HG03342 (cell line): ENCODE measurements at regions not wholly inside any gene's neighbourhood (a gene's known extent, or its start where the extent isn't known, plus 50 kb on each side); places are given as distances from the start of the nearest gene placed in this dataset.

Experiments
- ATAC-seq: cut with Tn5 transposase; IDR thresholded peaks from one replicate; pipeline ENCODE4 v1.9.1; 2021; ENCODE audit warnings: mild to moderate bottlenecking, moderate library complexity; ENCODE audit not compliant: unreplicated experiment

DNA sequence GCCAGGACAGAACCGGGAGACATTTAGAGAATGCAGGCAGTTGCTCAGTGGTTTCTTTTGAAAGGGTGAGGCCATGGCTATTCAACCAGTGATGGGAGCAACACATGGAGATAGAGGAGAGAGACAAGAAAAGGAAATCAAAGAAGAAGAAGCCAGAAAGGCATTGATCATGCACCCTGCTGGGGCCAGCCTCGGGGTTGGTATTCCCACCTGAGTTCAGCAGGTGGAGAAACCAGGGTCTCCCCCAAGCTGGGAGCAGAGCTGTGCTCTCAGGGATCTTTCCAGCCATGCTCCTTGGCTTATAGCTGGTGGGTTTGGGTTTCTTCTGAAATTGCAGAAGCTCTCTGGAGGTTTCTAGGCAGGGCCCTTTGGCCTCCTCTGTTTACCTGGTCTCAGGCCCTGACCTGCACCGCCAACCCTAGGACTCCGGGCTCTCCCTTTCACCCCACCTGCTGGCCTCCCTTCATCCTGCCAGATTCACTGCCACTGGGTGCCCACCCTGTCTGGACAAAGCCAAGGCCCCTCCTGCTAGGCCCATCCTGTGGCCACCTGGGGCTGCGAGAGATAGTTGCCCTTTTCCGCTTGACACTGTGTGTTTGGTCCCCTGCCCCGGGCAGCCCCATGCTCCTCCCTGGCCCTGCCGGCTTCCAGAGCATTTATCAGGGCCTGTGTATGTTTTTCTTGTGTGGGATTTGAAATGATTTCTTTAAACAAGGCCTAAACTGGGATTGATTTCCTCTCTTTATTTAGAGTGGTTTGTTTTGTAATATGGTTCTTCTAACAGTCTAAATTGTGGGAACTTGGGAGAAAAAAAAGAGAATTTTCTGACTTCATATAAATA is 126.7 kb downstream of the DDX1 start:
- ATAC-seq, result no peak

DNA sequence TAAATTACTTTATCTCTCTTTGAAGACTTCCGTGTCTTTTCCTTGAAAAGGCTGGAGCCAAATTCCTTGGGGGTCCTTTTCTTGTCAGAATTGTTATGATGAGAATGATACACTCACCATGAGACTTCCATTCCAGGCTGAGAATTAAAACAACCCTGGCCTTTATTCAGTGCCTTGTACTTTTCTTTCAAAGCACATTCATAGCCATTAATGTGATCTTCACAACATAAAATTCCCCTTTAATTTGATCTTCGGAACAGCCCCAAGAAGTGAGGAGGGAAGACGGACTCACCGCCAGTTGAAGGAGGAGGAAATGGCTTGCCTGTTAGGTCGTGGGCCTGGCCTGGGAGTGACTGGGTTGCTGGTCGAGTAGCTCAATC is 127.3 kb downstream of the DDX1 start:
- no peak for ATAC-seq

DNA sequence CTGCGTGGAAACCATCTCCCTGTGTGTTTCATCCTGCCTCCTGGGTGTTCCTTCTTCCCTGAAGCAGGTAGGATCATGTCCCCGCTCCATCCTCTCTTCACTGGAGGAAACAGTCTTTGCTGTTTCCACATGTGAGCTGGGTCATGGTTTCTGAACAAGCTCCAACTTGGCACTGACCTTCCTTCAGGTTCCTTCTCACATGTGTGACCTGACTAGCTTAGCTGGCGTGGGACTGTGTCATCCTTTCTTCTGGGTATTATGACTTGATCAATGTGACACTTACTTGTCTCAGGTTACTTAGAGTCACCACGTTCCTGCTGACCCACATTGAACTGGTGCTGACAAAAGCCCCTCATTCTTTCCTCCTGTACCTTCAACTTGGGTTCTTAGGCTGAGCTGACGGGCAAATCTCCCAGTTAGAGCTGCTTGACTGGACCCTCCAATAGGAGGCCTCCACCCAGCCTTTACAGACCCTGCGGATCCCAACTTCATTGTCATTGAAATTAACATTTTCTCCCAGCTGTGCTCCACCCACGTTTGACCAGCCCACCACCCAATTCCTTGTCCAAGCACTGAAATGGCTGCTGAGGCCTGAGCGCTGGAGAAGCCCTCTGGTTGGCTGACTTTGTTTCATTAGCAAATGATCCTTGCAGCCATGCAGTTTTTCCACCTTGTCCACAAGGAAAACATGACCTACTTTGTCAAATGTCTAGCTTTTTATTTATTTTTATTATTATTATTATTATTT is 128.1 kb downstream of the DDX1 start:
- ATAC-seq, result no peak

DNA sequence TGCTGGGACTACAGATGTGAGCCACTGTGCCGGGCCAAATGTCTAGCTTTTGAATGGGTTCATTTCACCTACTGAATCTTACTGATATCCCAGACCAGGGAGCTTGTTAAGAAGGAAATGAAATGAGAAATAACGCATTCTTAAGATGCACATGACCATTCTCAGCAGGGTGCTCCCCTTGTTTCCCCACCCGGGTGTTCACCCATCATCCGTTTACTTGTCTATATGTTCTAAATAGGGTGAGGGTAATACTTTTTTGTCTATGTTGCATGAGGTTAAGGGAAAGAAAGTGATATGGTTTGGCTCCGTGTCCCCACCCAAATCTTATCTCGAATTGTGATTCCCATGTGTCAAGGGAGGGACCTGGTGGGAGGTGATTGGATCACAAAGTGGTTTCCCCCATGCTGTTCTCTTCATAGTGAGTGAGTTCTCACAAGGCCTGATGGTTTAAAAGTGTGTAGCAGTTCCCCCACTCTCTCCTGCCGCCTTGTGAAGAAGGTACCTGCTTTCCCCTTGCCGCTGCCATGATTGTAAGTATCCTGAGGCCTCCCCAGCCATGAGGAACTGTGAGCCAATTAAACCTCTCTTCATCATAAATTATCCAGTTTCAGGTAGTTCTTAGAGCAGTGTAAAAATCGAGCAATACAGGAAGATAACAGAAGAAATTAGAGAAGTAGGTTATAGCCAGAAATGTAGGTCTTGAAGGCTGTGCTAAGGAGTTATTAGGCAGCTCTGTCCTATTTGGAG is 129.1 kb downstream of the DDX1 start:
- no peak for ATAC-seq

DNA sequence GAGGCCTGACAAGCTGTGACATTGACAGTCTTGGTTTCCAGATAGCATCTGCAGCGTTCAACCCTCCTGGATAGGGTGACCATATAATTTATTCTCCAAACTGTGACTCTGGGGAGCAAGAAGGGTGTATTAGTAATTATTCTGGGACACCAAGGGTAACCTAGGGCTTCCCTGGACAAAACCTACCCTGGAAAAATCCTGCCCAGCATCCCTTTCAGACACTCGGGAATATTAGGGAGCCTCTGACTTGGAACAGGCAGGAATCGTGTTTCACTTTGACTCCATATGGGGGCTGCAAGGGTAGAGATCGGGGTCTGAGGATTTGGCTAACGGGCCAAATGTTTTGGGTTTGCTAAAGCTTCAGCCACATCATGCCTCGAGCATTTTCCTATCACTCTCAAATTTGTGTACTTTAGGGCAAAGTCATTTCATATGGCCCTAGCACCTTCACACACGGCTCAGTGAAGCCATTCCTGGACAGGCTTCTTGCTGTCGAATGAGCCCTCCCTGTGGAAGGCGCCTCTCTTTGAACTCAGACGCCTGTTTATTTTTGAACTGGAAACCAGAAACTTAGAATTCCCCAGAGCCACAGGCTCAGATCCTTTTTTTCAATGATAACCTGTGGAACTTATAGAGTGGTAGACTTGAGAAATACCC is 129.9 kb downstream of the DDX1 start:
- ATAC-seq, result no peak

DNA sequence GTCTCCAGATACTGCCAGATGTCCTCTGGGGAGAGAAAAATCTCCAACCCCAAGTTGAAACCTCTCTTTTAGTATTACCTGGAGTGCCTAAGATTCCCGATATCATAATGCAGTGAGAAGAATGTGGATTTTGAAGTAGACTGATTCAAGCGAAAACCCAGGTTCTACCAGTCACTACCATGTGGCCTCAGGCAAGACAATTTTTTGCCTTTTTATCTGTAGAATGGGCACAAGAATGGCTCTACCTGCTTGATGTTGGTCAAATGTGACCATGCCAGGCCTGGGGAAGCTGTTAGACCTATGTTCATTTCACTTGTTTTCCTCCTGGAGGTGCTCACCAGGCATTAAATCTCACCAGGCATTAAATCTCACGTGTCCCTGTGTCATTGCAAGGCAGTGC is 131.3 kb downstream of the DDX1 start:
- no peak for ATAC-seq

DNA sequence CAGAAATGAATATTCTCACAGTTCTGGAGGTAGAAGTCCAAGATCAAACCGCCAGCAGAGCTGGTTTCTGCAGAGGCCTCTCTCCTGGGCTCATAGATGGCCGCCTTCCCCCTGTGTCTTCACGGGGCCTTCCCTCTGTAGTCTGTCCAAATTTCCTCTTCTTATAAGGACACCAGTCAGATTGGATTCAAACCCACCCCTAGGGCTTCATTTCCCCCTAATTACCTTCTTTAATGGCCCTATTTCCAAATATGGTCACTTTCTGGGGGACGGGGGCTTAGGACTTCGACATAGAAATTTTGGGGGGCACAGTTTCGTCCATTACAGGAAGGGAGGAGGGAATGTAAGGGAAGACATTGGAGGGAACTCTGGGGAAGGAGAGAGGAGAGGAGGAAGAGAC is 132.6 kb downstream of the DDX1 start:
- no peak for ATAC-seq

DNA sequence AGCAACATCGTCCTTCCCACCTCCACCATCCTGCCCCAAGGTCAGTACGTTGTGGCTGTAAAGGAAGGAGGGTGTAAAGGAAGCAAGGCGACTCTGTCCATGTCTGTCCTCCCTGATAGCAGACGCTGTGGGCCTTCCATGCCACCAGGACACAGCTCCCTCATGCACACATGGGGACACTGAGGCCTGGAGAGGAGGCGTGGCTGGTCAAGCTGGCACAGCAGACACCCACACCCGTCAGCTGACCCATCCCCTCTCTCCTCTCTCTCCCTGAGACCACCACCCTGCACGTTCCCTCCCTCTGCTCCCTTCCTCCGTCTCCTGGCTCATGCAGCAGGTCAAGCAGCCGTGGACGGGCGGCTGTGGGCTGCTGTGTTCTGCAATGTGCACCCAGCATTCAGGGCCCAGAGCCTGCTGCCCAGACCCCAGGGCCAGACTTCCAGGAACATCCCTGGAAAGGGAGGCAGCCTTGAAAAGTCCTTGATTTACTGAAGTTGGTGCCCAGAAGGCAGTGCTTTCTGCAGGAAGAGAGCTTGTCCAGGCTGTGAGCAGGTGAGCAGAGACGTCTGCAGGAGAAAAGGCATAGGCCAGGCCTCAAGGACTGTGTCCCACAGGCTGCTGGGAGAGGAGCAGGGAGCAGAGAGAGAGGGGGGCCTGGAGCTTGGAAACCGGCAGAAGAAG is 133.6 kb downstream of the DDX1 start:
- ATAC-seq, result no peak

DNA sequence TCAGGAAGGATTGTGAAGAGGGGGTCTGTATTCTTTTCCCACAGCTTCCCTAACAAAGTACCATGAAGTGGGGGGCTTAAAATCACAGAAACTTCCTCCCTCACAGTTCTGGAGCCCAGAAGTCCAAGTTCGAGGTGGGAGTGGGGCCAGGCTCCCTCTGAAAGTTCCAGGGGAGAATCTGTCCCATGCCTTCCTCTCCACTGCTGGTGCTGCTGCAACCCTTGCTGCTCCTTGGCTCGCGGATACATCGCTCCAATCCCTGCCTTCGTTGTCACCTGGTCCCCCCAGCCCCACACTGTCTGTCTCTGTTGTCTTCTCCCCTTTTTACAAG is 134.1 kb downstream of the DDX1 start:
- ATAC-seq, result no peak

DNA sequence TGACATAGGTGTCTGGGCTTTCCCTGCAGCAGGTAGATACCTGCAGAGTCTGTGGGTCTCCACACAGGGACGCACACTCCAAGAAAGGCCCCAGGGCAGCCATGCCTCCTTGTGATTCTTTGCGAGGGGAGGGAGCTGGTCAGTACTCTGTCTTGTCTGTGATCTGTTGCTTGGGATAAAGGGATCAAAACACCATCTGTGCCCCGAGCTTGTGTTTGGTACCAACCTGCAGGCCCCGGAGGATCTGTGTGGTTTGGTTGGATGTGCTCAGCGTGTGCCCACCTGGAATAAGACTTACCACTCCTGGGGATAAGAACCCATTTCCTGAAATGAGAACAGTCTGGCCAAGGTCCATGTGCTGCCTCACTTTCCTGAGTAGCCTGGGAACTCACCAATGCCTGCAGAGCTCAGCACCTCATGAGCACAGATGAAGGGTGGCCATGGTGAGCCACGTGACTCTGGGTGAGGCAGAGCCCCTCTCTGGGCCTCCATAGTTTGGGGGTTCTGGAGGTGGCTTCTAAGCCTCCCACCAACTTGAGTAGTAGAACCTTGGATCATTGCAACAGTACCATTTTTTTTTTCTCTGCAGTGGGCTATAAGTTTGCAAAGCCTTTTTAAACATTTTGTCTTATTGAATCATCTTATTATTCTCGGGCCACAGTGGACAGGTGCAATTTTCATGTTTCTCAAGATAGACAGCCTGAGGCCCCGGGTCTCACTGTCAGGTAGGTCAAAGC is 134.8 kb downstream of the DDX1 start:
- ATAC-seq, result no peak

DNA sequence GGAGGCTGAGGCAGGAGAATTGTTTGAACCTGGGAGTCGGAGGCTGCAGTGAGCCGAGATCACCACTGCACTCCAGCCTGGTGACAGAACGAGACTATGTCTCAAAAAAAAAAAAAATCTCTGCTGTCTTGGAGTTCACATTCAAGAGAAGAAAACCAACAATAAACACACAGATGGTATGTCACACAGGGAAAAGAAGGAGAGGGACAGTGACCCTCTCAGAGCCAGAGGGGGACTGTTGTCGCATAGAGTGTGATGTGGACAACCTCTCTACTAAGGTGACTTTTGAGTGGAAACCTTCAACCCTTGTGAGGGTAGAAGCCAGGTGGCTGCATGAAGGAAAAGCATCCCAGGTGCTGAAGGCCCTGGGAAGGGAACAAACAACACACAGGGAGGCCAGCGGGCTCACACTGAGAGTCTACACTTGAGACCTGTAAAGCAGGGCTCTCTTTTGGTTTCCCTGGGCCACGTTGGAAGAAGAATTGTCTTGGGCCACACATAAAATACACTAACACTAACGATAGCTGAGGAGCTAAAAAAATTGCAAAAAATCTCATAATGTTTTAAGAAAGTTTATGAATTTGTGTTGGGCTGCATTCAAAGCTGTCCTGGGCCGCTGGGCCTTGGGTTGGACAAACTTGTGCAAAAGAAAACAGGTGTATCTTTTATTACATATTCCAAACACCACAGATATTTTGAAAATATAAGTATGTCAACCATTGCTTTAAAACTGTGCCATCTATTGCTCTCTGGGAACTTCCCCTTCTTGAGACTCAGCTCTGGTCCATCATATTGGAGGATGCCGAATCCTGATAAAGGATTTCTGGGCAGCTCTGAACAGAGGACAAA is 136.0 kb downstream of the DDX1 start:
- ATAC-seq, result no peak

DNA sequence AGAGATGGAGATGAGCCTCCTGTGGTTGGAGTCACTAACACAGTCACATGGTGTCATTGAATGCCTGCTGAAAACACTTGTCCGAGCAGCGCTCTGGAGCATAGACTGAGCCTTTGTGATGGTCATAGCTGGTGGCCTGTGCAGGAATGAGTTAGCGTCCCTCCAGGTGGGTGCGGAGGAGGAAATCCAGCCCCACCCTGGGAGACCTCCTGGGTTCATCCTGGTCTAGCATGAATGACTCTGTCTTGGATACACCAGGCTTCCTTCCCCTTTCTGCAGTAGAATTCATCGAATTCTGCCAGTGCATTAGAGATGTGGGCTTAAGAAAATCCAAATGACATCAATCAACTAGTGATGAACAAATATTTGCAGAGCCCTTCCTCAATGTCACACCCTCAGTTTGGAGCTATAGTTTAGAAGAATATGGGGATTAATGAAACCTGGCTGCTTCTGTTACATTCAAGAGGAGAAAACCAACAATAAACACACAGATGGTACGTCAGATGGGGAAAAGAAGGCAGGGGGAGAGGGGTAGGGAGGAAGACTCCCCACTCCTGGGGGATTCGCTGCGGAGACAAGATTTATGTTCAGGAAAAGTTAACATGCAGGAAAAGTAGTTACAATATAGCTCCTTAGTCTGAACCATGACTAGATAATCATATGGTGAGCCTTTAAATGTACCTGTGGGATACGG is 136.7 kb downstream of the DDX1 start:
- no peak for ATAC-seq

DNA sequence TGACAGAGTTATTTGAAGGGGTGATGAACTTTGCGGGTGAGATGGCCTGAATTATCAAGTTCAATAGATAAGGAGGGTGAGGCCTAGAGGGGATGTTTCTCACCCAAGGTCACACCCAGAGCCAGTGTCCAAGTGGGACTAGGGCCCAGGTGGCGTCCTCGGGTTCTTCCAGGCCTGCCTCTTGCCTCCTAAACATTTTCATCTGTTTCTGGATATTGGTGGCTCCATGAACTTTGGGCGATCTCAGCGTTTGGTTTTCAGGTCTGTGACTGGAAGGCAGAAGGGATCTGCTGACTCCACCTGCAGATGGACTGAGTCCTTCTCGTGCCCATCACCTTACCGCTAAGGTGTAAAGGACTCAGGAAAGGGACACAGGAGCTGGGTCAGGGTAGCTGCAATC is 137.3 kb downstream of the DDX1 start:
- no peak for ATAC-seq

DNA sequence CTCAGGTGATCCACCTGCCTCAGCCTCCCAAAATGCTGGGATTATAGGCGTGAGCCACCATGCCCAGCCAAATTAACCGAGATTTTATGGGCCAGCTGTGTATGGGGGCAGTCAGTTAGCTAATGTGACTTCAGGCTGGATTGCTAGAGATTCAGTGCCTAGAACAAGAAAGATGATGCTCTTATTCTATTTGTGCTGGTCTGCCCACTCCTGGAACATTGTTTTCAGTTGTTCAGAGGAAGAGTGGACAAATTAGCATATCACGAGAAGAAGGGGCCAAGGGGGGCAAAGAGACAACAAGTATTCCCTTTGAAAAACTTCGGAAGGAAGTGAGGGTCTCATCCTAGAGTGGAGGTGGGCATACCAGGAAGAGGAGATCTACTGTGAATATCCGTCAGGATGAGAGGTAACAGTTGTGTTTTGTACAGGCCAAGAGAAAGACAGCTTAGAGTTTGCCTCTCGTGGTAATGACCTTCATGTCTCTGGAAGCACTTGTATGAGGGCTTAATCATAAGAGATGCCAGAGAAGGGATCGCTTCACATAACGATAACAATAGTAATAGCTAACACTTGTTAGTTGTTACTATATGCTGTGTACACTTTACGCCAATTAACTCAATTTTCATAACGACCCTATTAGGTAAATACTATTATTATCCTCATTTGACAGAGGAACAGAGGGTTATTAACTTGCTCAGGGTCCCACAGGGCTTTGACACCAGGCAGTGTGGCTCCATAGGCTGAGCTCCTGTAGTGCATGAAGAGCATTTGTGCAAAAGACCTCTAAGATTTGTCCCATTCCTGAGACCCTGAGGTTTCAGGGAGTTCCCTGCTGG is 138.3 kb downstream of the DDX1 start:
- no peak for ATAC-seq

DNA sequence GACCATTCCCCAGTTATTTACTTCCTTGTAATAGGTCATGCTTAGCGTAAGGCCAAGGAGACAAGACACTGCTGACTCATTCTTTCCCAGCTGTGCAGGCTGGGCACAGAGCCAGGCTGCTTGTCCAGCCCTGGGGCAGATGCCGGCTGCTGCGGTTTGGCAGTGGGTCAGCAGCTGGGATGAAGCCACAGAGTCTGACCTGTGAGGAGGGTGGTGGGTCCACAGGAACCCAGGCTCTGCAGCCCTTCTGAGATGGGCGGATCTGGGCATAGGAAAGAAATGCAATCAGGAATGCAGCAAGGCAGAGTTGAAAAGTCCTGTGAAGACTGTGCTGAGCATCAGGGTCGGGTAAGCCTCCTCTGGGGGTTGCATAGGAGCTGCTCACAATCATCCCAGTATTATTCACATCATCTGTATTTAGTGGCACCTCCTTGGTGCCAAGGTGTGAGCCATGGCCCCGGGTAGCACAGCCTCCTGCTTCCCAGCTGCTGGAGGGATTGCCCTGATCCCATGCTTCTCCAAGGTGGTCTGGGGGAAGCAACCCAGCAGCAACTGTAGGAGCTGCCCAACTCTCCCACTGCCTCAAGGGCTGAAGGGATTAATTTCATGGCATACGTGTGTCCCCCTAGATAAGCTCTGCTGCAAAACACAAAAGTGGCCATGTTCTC is 139.0 kb downstream of the DDX1 start:
- ATAC-seq, result peak; percentile 45

DNA sequence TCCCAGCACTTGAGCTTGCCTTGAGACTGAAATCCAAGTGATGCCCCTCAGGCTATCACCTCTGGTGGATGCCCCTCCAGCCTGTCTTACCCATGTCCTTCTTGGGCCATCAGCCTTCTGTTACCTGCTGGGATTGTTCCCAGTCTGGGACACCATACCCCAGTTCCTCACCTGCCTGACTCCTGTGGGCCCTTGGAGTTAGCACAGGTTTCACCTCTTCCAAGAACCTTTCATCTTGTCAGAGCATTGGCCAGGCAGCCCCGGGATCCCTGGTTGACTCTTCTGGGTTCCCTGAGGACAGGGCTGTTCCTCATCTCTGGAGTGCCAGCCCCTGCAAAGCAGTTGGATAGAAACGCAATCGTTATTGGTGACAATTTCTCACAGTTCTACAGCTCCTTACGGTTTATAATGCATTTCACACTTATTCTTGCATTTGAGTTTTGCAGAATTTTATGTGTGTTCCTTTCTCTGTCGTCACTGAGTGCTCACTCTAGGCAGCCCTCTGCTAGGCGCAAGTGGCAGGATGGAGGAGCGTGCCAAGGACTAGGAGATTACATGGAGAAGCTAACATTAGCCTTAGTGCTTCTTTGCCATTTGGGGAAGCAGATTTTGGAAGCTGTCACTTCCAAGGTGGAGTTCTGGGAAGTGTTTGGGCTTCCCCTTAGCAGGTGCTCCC is 139.7 kb downstream of the DDX1 start:
- no peak for ATAC-seq

DNA sequence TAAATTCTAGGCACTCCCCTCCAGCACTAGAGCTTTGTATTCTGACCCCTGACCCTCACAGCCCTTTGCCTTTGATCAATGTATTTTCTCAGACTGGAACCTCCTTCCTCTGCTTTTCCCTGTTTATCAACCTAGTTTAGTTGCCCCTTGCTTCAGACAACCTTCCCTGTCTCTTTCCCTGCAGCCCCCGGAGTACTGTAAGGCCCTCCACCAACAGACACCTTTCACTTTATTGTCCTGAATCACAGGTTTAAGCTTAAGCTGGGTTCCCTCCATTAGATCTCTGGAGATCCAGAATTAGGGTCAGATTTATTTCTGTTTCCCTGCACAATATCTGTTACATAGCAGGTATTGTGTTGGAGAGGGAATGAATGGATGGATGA is 140.2 kb downstream of the DDX1 start:
- ATAC-seq, result peak; percentile 1
